Body of pancreas (tissue), 4 donors: ENCODE measurements at regions not wholly inside any gene's neighbourhood (a gene's known extent, or its start where the extent isn't known, plus 50 kb on each side); places are given as distances from the start of the nearest gene placed in this dataset.

Experiments
- POLR2A ChIP-seq, 3 donors: fragments of 450-650 bp; IDR thresholded peaks; one replicate each; pipeline ENCODE4 v1.6.1; 2016; ENCODE audit warnings: antibody characterized with exemption in 3 of 3, mild to moderate bottlenecking in 2 of 3
- TF ChIP-seq, protein P1 (sequence below), 7 experiments: fragments of 450-650 bp in 4 of 7; fragments of 200-600 bp in 3 of 7; sonication (generic) in 3 of 7; IDR thresholded peaks; one replicate each; pipeline ENCODE4 v1.5.1; 2016 to 2019; ENCODE audit warnings: antibody characterized with exemption in 7 of 7

DNA sequence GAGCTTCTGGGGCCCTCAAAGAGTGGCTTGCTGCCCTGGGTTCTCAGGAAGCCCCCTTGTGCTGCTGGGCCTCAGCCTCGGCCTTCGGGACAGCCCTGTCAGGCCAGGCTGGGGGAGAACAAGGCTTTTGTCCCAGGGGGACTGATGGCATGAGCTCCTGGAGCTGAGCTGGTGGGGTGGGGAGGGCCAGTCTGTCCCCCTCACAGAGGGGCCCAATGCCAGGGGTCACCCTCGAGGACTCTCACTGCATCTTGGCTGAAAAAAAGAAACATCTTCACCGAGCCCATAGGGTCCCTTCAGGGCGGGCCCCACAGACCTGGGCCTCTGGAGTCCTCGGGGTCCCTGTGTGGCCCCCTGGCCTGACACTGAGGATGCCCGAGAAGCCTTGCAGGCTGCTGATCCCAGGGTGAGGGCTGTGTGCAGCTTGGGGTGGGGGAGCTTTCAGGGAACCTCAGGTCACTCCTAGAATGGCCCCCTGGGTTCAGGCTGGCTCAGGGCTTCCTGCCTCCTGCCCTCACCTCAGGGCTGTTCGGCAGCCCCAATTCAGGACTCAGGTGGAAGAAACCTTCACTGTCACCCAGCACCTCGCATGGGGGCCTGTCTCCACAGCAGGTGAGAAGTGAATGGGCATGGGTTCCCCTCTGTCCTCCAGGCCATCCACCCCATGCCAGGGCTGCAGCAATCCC lies 90.5 kb downstream of the TNFRSF13B start:
- TF ChIP-seq, protein P1, sequence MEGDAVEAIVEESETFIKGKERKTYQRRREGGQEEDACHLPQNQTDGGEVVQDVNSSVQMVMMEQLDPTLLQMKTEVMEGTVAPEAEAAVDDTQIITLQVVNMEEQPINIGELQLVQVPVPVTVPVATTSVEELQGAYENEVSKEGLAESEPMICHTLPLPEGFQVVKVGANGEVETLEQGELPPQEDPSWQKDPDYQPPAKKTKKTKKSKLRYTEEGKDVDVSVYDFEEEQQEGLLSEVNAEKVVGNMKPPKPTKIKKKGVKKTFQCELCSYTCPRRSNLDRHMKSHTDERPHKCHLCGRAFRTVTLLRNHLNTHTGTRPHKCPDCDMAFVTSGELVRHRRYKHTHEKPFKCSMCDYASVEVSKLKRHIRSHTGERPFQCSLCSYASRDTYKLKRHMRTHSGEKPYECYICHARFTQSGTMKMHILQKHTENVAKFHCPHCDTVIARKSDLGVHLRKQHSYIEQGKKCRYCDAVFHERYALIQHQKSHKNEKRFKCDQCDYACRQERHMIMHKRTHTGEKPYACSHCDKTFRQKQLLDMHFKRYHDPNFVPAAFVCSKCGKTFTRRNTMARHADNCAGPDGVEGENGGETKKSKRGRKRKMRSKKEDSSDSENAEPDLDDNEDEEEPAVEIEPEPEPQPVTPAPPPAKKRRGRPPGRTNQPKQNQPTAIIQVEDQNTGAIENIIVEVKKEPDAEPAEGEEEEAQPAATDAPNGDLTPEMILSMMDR (IDR thresholded peaks at IDR 0.05) = no peak
- no peak for TF ChIP-seq POLR2A (IDR thresholded peaks at IDR 0.05)
